ENCODE measurements at regions not wholly inside any gene's neighbourhood (a gene's known extent, or its start where the extent isn't known, plus 50 kb on each side); places are given as distances from the start of the nearest gene placed in this dataset.
"Not testable (repeated sequence)": the region's sequence is repeated elsewhere in the genome, so short reads cannot be mapped to it uniquely, and the experiment has no call there.

- no peaks in the 10 kb centered on the region for H3K36me3 Mint-ChIP-seq (ENCODE audit: low read depth, unreplicated experiment)
- Histone ChIP-seq H3K4me1 (ENCODE audit: insufficient read depth, low read length) (peaks cover 10% of the 10 kb centered on the region), H3K27me3 (ENCODE audit: insufficient read depth, low read length) (no peaks in the 10 kb centered on the region), H4K20me1 (ENCODE audit: insufficient read depth, low read length) (no peaks in the 10 kb centered on the region), H3K36me3 (ENCODE audit: insufficient read depth, low read length) (no peaks in the 10 kb centered on the region), H3K4me2 (ENCODE audit: low read length) (no peak overlapping the region), H3K4me3 (ENCODE audit: insufficient read depth, low read depth, low read length) (no peak overlapping the region), H3K79me2 (ENCODE audit: insufficient read depth, low read length) (no peaks in the 10 kb centered on the region), H2AFZ (ENCODE audit: low read depth, low read length) (no peak overlapping the region), H3K9ac (ENCODE audit: low read length) (no peak overlapping the region), H3K9me3 (ENCODE audit: insufficient read depth, low read depth, low read length) (no peaks in the 10 kb centered on the region), H3K27ac (ENCODE audit: low read depth, low read length) (no peak overlapping the region)
- no peaks in the 10 kb centered on the region for H3K9me3 Mint-ChIP-seq (ENCODE audit: unreplicated experiment)
- FAIRE-seq (no peak), DNase-seq (ENCODE audit: low read depth) (no peak)
- no peaks in the 10 kb centered on the region for H3K27me3 Mint-ChIP-seq (ENCODE audit: low read depth, unreplicated experiment)
- H3K4me1 Mint-ChIP-seq (ENCODE audit: low read depth, unreplicated experiment): peaks cover 21% of the 10 kb centered on the region
- H3K4me3 Mint-ChIP-seq (ENCODE audit: unreplicated experiment): no peak overlapping the region
- no peak overlapping the region for H3K27ac Mint-ChIP-seq (ENCODE audit: unreplicated experiment)
- TF ChIP-seq EZH2 (IDR thresholded peaks at IDR 0.05; ENCODE audit: insufficient read depth, low read length) (no peak), CTCF (IDR thresholded peaks at IDR 0.05; ENCODE audit: insufficient read depth, low read depth, low read length) (no peak)
These were observed 85.5 kb upstream of the EPCAM start for GRCh38 chr2:47283659-47284058.

- no peak overlapping the region for H3K27ac Mint-ChIP-seq (ENCODE audit: unreplicated experiment)
- no peak overlapping the region for H3K4me3 ChIP-seq (ENCODE audit: insufficient read depth, low read depth, low read length)
- no peak for FAIRE-seq
These were observed 86.4 kb upstream of the EPCAM start for GRCh38 chr2:47282621-47283272.

GRCh38 chr2:47279525-47279924 is 89.6 kb upstream of the EPCAM start:
- not testable (repeated sequence) for H4K20me1 ChIP-seq (ENCODE audit: insufficient read depth, low read length); DNase-seq (ENCODE audit: low read depth); H2AFZ ChIP-seq (ENCODE audit: low read depth, low read length); H3K4me3 ChIP-seq (ENCODE audit: insufficient read depth, low read depth, low read length); H3K9me3 Mint-ChIP-seq (ENCODE audit: unreplicated experiment); H3K79me2 ChIP-seq (ENCODE audit: insufficient read depth, low read length); H3K4me1 ChIP-seq (ENCODE audit: insufficient read depth, low read length); H3K4me1 Mint-ChIP-seq (ENCODE audit: low read depth, unreplicated experiment); H3K9ac ChIP-seq (ENCODE audit: low read length); H3K27ac ChIP-seq (ENCODE audit: low read depth, low read length); H3K4me2 ChIP-seq (ENCODE audit: low read length); H3K4me3 Mint-ChIP-seq (ENCODE audit: unreplicated experiment); H3K27ac Mint-ChIP-seq (ENCODE audit: unreplicated experiment); H3K9me3 ChIP-seq (ENCODE audit: insufficient read depth, low read depth, low read length); H3K27me3 ChIP-seq (ENCODE audit: insufficient read depth, low read length); H3K36me3 ChIP-seq (ENCODE audit: insufficient read depth, low read length); H3K27me3 Mint-ChIP-seq (ENCODE audit: low read depth, unreplicated experiment); H3K36me3 Mint-ChIP-seq (ENCODE audit: low read depth, unreplicated experiment); FAIRE-seq

More at GRCh38 chr2:47282621-47283272, 86.4 kb upstream of the EPCAM start:
- Histone ChIP-seq H3K4me1 (ENCODE audit: insufficient read depth, low read length) (peaks cover 5% of the 10 kb centered on the region), H3K79me2 (ENCODE audit: insufficient read depth, low read length) (no peaks in the 10 kb centered on the region), H3K9me3 (ENCODE audit: insufficient read depth, low read depth, low read length) (no peaks in the 10 kb centered on the region), H3K36me3 (ENCODE audit: insufficient read depth, low read length) (no peaks in the 10 kb centered on the region), H3K27ac (ENCODE audit: low read depth, low read length) (no peak overlapping the region), H2AFZ (ENCODE audit: low read depth, low read length) (no peak overlapping the region), H3K27me3 (ENCODE audit: insufficient read depth, low read length) (no peaks in the 10 kb centered on the region), H4K20me1 (ENCODE audit: insufficient read depth, low read length) (no peaks in the 10 kb centered on the region), H3K9ac (ENCODE audit: low read length) (no peak overlapping the region), H3K4me2 (ENCODE audit: low read length) (no peak overlapping the region)
- Mint-ChIP-seq H3K4me1 (ENCODE audit: low read depth, unreplicated experiment) (peaks cover 13% of the 10 kb centered on the region), H3K4me3 (ENCODE audit: unreplicated experiment) (no peak overlapping the region), H3K27me3 (ENCODE audit: low read depth, unreplicated experiment) (no peaks in the 10 kb centered on the region), H3K9me3 (ENCODE audit: unreplicated experiment) (no peaks in the 10 kb centered on the region), H3K36me3 (ENCODE audit: low read depth, unreplicated experiment) (no peaks in the 10 kb centered on the region)
- DNase-seq (ENCODE audit: low read depth): no peak
- TF ChIP-seq CTCF (IDR thresholded peaks at IDR 0.05; ENCODE audit: insufficient read depth, low read depth, low read length) (no peak), EZH2 (IDR thresholded peaks at IDR 0.05; ENCODE audit: insufficient read depth, low read length) (no peak)
